H1 (cell line): ENCODE measurements at regions not wholly inside any gene's neighbourhood (a gene's known extent, or its start where the extent isn't known, plus 50 kb on each side); places are given as distances from the start of the nearest gene placed in this dataset.
"Not testable (repeated sequence)": the region's sequence is repeated elsewhere in the genome, so short reads cannot be mapped to it uniquely, and the experiment has no call there.

Experiments used
- CTCF ChIA-PET: fragments of 300-600 bp; sonication (Branson Sonifier 250); formaldehyde crosslinking; loops from one replicate; lab custom pipeline; 2021; ENCODE audit not compliant: partially characterized antibody; lab: Charles Lee
- POLR2A ChIA-PET: fragments of 300-600 bp; sonication (Branson Sonifier 250); formaldehyde crosslinking; loops from one replicate; lab custom pipeline; 2021; ENCODE audit warnings: inconsistent platforms; ENCODE audit not compliant: partially characterized antibody; lab: Charles Lee
- DNase-seq, 2 experiments: peaks; one replicate each; pipeline versions ENCODE4 v3.0.0 to v3.0.0-alpha.2; 2010 to 2022; ENCODE audit warnings: low spot score in 2 of 2, low read depth in 1 of 2, mixed read lengths in 1 of 2
- FAIRE-seq: peaks from 2 replicates; lab custom pipeline; 2011; peaks lifted over from hg19 to GRCh38; lab: Jason Lieb, UNC
- H2AFZ ChIP-seq: 2 replicates; pipeline ENCODE4 v1.8.1; 2012; ENCODE audit warnings: low read length, inconsistent platforms
- H2AK5ac ChIP-seq: 2 replicates; pipeline ENCODE4 v1.6.1; 2013; ENCODE audit warnings: low read depth, low read length
- H2BK120ac ChIP-seq: replicated peaks from 2 replicates; pipeline ENCODE3; 2013; ENCODE audit warnings: low read depth, low read length, inconsistent platforms
- H2BK12ac ChIP-seq: 2 replicates; pipeline ENCODE4 v1.6.1; 2013; ENCODE audit warnings: low read depth, low read length
- H2BK15ac ChIP-seq: 2 replicates; pipeline ENCODE4 v1.6.1; 2013; ENCODE audit warnings: low read length
- H2BK20ac ChIP-seq: 2 replicates; pipeline ENCODE4 v1.6.1; 2013; ENCODE audit warnings: low read length
- H2BK5ac ChIP-seq: 2 replicates; pipeline ENCODE4 v1.6.1; 2013; ENCODE audit warnings: low read depth, low read length
- H3K14ac ChIP-seq: 2 replicates; pipeline ENCODE4 v1.6.1; 2013; ENCODE audit warnings: inconsistent platforms; ENCODE audit not compliant: insufficient read length
- H3K18ac ChIP-seq: 2 replicates; pipeline ENCODE4 v1.6.1; 2013; ENCODE audit warnings: low read length; ENCODE audit errors: extremely low read depth
- H3K23ac ChIP-seq: 2 replicates; pipeline ENCODE4 v1.6.1; 2013; ENCODE audit warnings: inconsistent platforms; ENCODE audit not compliant: insufficient read length
- H3K23me2 ChIP-seq: 2 replicates; pipeline ENCODE4 v1.6.1; 2013; ENCODE audit warnings: low read depth, low read length
- H3K27ac ChIP-seq: 2 replicates; pipeline ENCODE4 v1.6.1; 2011; ENCODE audit warnings: low read depth, low read length, inconsistent platforms
- H3K27me3 ChIP-seq, 4 experiments: replicated peaks in 1 of 4; 1 replicate in 1 of 4; 2 replicates in 3 of 4; pipeline versions ENCODE4 v1.6.1 to v1.8.1; 2011 to 2013; ENCODE audit warnings: low read length in 3 of 4, mild to moderate bottlenecking in 3 of 4, inconsistent platforms in 2 of 4, mixed read lengths in 2 of 4, moderate library complexity in 1 of 4; ENCODE audit not compliant: control insufficient read depth in 3 of 4, insufficient read depth in 3 of 4; ENCODE audit errors: extremely low read depth in 1 of 4
- H3K36me3 ChIP-seq, 4 experiments: 2 replicates each; pipeline versions ENCODE4 v1.6.1 to v1.8.1; 2011 to 2013; ENCODE audit warnings: mild to moderate bottlenecking in 4 of 4, low read length in 3 of 4, moderate library complexity in 2 of 4, control low read depth in 1 of 4, inconsistent platforms in 1 of 4; ENCODE audit not compliant: insufficient read depth in 4 of 4, control insufficient read depth in 2 of 4
- H3K4ac ChIP-seq: replicated peaks from 2 replicates; pipeline ENCODE3; 2013; ENCODE audit warnings: low read length, low read depth, mixed read lengths, inconsistent platforms; ENCODE audit not compliant: insufficient read length
- H3K4me1 ChIP-seq, 4 experiments: replicated peaks in 1 of 4; 1 replicate in 1 of 4; 2 replicates in 3 of 4; pipeline versions ENCODE4 v1.6.1 to v1.8.1; 2011 to 2013; ENCODE audit warnings: low read length in 3 of 4, inconsistent platforms in 2 of 4, mixed read lengths in 1 of 4; ENCODE audit not compliant: insufficient read depth in 4 of 4, control insufficient read depth in 3 of 4
- H3K4me2 ChIP-seq, 2 experiments: 2 replicates each; pipeline versions ENCODE4 v1.6.1 to v1.8.1; 2011 to 2013; ENCODE audit warnings: low read depth in 2 of 2, low read length in 2 of 2, control low read depth in 1 of 2, inconsistent platforms in 1 of 2, mild to moderate bottlenecking in 1 of 2; ENCODE audit not compliant: insufficient read depth in 1 of 2
- H3K4me3 ChIP-seq, 4 experiments: fragments of 200-600, 300-600 bp in 1 of 4; sonication (generic), shearing (Covaris generic), sonication (Bioruptor Twin) in 1 of 4; 2 replicates each; pipeline versions ENCODE4 v1.5.1 to v1.8.1; 2011 to 2016; ENCODE audit warnings: low read length in 4 of 4, low read depth in 3 of 4, control low read depth in 2 of 4, inconsistent platforms in 2 of 4, mild to moderate bottlenecking in 2 of 4, mixed read lengths in 1 of 4, moderate library complexity in 1 of 4; ENCODE audit not compliant: insufficient read depth in 2 of 4; ENCODE audit errors: extremely low read depth in 1 of 4
- H3K56ac ChIP-seq: replicated peaks from 2 replicates; pipeline ENCODE3; 2013; ENCODE audit warnings: low read depth, mild to moderate bottlenecking, mixed read lengths, low read length, inconsistent platforms; ENCODE audit not compliant: insufficient read length
- H3K79me1 ChIP-seq: 2 replicates; pipeline ENCODE4 v1.6.1; 2013; ENCODE audit warnings: low read depth, low read length, control low read depth
- H3K79me2 ChIP-seq, 2 experiments: 2 replicates each; pipeline versions ENCODE4 v1.6.1 to v1.8.1; 2012 to 2013; ENCODE audit warnings: low read length in 2 of 2, mild to moderate bottlenecking in 2 of 2, inconsistent platforms in 1 of 2; ENCODE audit not compliant: insufficient read depth in 2 of 2, control insufficient read depth in 1 of 2
- H3K9ac ChIP-seq, 4 experiments: replicated peaks in 1 of 4; 1 replicate in 1 of 4; 2 replicates in 3 of 4; pipeline versions ENCODE4 v1.6.1 to v1.8.1; 2011 to 2013; ENCODE audit warnings: low read depth in 3 of 4, low read length in 3 of 4, control low read depth in 2 of 4, mild to moderate bottlenecking in 2 of 4, moderate library complexity in 2 of 4, inconsistent platforms in 1 of 4; ENCODE audit errors: extremely low read depth in 1 of 4
- H3K9me3 ChIP-seq, 2 experiments: 2 replicates each; pipeline versions ENCODE4 v1.6.1 to v1.8.1; 2012 to 2013; ENCODE audit warnings: mild to moderate bottlenecking in 2 of 2, moderate library complexity in 2 of 2, control low read depth in 1 of 2, inconsistent platforms in 1 of 2, low read depth in 1 of 2, low read length in 1 of 2, mixed read lengths in 1 of 2; ENCODE audit not compliant: insufficient read depth in 2 of 2
- H4K20me1 ChIP-seq, 2 experiments: replicated peaks in 1 of 2; 2 replicates each; pipeline versions ENCODE3 to v1.8.1; 2011 to 2013; ENCODE audit warnings: inconsistent platforms in 2 of 2, low read length in 2 of 2, mild to moderate bottlenecking in 1 of 2; ENCODE audit not compliant: insufficient read depth in 2 of 2, control insufficient read depth in 1 of 2
- H4K5ac ChIP-seq: 2 replicates; pipeline ENCODE4 v1.6.1; 2013; ENCODE audit warnings: low read length, low read depth, mixed read lengths, inconsistent platforms; ENCODE audit not compliant: insufficient read length
- H4K8ac ChIP-seq: 2 replicates; pipeline ENCODE4 v1.8.0; 2013; ENCODE audit warnings: mild to moderate bottlenecking, moderate library complexity, low read length, inconsistent platforms; ENCODE audit not compliant: insufficient read depth; ENCODE audit errors: extremely low read depth
- H4K91ac ChIP-seq: replicated peaks from 2 replicates; pipeline ENCODE3; 2013; ENCODE audit warnings: low read length, mixed read lengths, inconsistent platforms; ENCODE audit not compliant: insufficient read length
- WGBS, 2 experiments: shearing (Covaris generic) in 1 of 2; methylation state at CpG; one replicate each; pipeline versions ENCODE4 v1.1.6 to v1.1.7; 2013 to 2015; ENCODE audit warnings: low lambda C conversion rate in 2 of 2, mixed read lengths in 2 of 2, inconsistent platforms in 1 of 2, low coverage in 1 of 2, missing lambda C conversion rate in 1 of 2; ENCODE audit not compliant: insufficient replicate concordance in 2 of 2, insufficient coverage in 1 of 2, insufficient read length in 1 of 2; ENCODE audit errors: extremely low coverage in 1 of 2, missing lambda C conversion rate in 1 of 2; 5-methylcytosine and 5-hydroxymethylcytosine counted together

DNA sequence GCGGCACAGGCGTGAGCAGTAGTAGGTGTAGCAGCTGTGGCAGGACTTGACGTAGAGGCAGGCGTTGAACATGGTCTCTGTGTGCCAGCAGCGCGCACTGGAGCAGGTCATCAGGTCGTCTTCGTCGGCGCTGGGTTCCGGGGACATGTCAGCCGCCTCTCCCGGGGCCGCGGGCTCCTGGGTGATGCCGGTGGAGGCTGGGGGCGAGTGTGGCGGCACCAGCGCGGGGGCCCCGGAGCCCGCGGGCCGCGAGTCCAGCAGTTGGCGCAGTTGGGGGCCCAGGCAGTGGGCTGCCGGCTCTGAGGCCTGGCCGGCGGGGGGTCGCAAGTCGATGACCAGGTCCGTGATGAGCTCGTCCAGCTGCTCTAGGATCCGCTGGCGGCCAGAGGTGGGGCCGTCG is 249.9 kb downstream of the ANKRD30B start:
- H4K20me1 ChIP-seq, H2BK15ac ChIP-seq, H3K4me1 ChIP-seq, H4K91ac ChIP-seq, H3K27ac ChIP-seq, H2BK5ac ChIP-seq, H3K79me1 ChIP-seq, H4K5ac ChIP-seq, H3K23me2 ChIP-seq, H3K79me2 ChIP-seq, CTCF ChIA-PET, H3K27me3 ChIP-seq, H3K14ac ChIP-seq, H3K4me3 ChIP-seq, H2BK120ac ChIP-seq, DNase-seq, H4K8ac ChIP-seq, H3K36me3 ChIP-seq, H2BK20ac ChIP-seq, H3K4me2 ChIP-seq, POLR2A ChIA-PET, FAIRE-seq, H3K56ac ChIP-seq, H2AK5ac ChIP-seq, H3K18ac ChIP-seq, H3K9ac ChIP-seq, H3K4ac ChIP-seq, H2BK12ac ChIP-seq, H2AFZ ChIP-seq, H3K23ac ChIP-seq: not testable (repeated sequence)
- H3K9me3 ChIP-seq, result peaks cover 9 to 73% of the 10 kb centered on the region in 2 experiments; a peak in 2 of 4 replicates
- 99% methylated on average over 15 of the region's 37 CpGs; no CpG with 5 or more reads in 1 of the 2 experiments for WGBS, 2 experiments

DNA sequence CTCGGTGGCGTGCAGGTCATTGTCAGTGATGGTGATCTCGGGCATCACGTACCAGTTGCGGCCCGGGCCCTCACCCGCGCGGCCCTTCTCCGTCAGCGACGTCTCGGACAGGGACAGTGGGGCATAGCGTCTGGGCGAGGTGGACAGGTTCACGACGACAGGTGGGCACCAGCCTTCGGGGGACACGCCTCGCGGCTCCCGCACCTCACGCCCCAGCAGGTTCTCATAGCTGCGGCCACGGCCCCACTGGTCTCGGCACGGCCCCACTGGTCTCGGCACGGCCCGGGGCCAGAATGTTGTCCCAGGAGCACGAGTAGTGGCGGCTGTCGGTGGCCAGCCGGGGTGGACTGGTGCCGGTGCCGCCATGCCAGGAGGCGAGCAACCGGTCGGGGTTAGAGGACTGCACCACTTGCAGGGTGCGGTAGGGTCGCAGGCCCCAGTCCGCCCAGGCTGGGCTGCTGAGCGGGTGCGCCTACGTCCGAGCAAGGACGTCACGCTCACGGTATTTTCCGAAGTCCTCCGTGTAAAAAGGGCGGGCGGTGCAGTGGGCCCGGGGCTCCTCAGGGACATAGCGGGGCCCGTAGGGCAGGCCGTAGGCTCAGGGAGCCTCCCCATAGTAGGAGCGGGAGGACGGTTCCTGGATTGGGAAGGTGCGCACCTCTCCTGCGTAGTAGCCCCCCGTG is 250.5 kb downstream of the ANKRD30B start:
- H3K23ac ChIP-seq, POLR2A ChIA-PET, H2BK120ac ChIP-seq, H3K14ac ChIP-seq, CTCF ChIA-PET, H3K4me2 ChIP-seq, H3K4me1 ChIP-seq, H3K4ac ChIP-seq, H2AK5ac ChIP-seq, H4K8ac ChIP-seq, H3K18ac ChIP-seq, FAIRE-seq, H2BK15ac ChIP-seq, H3K27me3 ChIP-seq, H3K79me1 ChIP-seq, H4K20me1 ChIP-seq, H4K91ac ChIP-seq, H2AFZ ChIP-seq, H3K23me2 ChIP-seq, H4K5ac ChIP-seq, H2BK12ac ChIP-seq, H3K9ac ChIP-seq, H2BK5ac ChIP-seq, H3K36me3 ChIP-seq, H3K79me2 ChIP-seq, DNase-seq, H3K4me3 ChIP-seq, H3K56ac ChIP-seq, H3K27ac ChIP-seq, H2BK20ac ChIP-seq: not testable (repeated sequence)
- H3K9me3 ChIP-seq, result peaks cover 9 to 74% of the 10 kb centered on the region in 2 experiments; a peak in 2 of 4 replicates
- 99% methylated on average over 36 of the region's 62 CpGs; no CpG with 5 or more reads in 1 of the 2 experiments for WGBS, 2 experiments
